Stomach (tissue), 4 donors: ENCODE measurements at regions not wholly inside any gene's neighbourhood (a gene's known extent, or its start where the extent isn't known, plus 50 kb on each side); places are given as distances from the start of the nearest gene placed in this dataset.

Source experiments
- POLR2A ChIP-seq, 4 donors: fragments of 450-650 bp; IDR thresholded peaks; one replicate each; pipeline ENCODE4 v1.6.1; 2016; ENCODE audit warnings: antibody characterized with exemption in 4 of 4, control low read depth in 2 of 4, mild to moderate bottlenecking in 1 of 4, moderate library complexity in 1 of 4
- TF ChIP-seq, protein P1 (sequence below), 7 experiments: fragments of 450-650 bp in 4 of 7; fragments of 200-600 bp in 3 of 7; sonication (generic) in 3 of 7; IDR thresholded peaks; one replicate each; pipeline ENCODE4 v1.5.1; 2016 to 2019; ENCODE audit warnings: antibody characterized with exemption in 7 of 7, control low read depth in 2 of 7, mild to moderate bottlenecking in 1 of 7

- TF ChIP-seq, protein P1, sequence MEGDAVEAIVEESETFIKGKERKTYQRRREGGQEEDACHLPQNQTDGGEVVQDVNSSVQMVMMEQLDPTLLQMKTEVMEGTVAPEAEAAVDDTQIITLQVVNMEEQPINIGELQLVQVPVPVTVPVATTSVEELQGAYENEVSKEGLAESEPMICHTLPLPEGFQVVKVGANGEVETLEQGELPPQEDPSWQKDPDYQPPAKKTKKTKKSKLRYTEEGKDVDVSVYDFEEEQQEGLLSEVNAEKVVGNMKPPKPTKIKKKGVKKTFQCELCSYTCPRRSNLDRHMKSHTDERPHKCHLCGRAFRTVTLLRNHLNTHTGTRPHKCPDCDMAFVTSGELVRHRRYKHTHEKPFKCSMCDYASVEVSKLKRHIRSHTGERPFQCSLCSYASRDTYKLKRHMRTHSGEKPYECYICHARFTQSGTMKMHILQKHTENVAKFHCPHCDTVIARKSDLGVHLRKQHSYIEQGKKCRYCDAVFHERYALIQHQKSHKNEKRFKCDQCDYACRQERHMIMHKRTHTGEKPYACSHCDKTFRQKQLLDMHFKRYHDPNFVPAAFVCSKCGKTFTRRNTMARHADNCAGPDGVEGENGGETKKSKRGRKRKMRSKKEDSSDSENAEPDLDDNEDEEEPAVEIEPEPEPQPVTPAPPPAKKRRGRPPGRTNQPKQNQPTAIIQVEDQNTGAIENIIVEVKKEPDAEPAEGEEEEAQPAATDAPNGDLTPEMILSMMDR (IDR thresholded peaks at IDR 0.05) = no peak
- TF ChIP-seq POLR2A (IDR thresholded peaks at IDR 0.05) = no peak
Measured at GRCh38 chr9:115653171-115653606, 500.4 kb upstream of the PAPPA start.
